Stimulated activated CD8-positive, alpha-beta memory T cell treated with anti-CD3 and anti-CD28 coated beads, Interleukin-7, amount 100 ng/mL, for 48 hours (primary cell): ENCODE measurements at regions not wholly inside any gene's neighbourhood (a gene's known extent, or its start where the extent isn't known, plus 50 kb on each side); places are given as distances from the start of the nearest gene placed in this dataset.
A peak's percentile ranks its signal among the peaks of the same experiment; 100 is the strongest.

ENCODE experiments used
- DNase-seq, 2 donors: peaks; one replicate each; pipeline ENCODE4 v3.0.0-alpha.2; 2020; ENCODE audit warnings: low read depth in 1 of 2; ENCODE audit errors: extremely low read depth in 1 of 2

DNA sequence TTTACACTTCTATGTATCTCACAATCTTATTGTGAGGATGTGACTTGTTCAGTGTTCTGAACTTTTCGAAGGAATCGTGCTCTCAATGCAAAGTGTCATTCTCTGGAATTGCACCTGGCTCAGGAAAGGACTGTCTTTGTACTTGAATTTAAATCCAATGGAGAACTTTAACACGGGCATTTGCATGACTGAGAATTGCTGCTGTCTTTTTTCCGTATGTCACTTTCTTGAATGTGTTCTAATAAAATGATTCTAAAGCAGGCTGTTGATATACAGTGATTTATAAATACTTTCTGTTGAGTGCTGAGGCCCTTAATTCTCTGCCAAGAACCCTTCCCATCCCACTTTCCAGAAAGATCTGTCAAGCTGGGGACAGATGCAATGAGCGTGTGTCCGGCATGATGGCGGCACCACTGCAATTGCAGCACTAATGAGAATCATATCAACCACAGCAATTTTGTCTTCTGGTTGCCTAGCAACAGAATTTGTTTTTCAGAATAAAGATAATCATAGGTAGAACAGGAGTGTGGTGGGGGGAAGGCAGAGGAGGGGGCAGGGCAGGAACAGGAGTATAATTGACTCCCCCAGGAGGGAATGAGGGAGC, 210.6 kb upstream of the UMPS start:
- no peak for DNase-seq

DNA sequence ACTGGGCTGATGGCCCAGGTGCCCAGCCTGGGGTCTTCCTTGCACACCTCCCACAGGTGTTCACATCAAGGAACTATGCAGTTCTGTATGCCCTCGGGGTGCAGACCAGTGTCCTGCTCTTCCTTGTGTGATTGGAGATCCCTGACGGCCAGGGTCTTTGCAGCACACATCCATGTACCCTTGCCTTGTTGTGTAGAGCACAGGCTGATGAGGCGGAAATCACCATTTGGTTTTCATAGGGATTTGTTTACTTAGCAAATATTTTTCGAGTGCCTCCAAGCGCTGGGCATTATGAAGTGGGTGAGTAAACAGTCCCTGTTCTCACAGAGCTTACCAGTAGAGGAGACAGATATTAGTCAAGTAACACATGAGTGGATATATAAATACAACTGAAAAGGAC, 209.3 kb upstream of the UMPS start:
- no peak for DNase-seq

DNA sequence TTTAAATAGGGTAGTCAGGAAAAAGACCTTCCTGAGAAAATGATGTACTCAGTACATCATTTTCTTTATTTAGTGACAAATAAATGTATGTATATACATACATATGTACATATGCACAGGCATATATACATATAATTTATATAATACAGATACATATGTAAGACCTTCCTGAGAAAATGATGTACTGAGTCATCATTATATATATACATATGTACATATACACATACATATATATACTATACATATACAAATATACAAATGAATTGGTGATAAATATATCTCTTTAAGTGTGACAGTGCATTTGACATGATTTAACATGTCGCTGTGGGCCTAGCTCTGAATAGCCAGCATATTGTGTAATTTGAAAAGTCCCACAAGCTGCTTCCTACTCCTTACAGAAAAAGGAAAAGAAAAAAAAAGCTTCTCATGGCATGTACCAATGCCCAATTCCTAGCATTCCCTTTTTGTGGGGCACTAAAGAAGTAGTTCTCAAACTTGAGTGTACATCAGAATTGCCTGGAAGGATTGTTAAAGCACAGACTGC, 208.1 kb upstream of the UMPS start:
- no peak for DNase-seq

DNA sequence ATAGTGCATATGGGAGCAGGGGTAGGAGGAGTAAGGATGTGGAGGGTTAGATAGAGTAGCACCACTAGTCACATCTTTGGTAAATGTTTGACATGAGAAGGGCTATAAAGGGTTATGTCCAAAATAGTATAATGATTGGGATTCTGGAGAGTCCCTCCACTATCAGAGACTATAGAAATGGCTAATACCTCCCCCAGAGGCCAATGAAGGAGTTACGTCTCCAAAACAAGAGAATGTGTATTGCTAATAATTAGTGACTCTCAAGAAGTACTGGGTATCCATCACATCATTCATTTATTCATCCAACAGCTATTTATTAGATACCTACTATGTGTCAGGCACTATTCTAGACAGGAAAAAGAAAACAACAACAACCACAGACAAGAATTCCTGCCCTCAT, 203.7 kb upstream of the UMPS start:
- DNase-seq: no peak

DNA sequence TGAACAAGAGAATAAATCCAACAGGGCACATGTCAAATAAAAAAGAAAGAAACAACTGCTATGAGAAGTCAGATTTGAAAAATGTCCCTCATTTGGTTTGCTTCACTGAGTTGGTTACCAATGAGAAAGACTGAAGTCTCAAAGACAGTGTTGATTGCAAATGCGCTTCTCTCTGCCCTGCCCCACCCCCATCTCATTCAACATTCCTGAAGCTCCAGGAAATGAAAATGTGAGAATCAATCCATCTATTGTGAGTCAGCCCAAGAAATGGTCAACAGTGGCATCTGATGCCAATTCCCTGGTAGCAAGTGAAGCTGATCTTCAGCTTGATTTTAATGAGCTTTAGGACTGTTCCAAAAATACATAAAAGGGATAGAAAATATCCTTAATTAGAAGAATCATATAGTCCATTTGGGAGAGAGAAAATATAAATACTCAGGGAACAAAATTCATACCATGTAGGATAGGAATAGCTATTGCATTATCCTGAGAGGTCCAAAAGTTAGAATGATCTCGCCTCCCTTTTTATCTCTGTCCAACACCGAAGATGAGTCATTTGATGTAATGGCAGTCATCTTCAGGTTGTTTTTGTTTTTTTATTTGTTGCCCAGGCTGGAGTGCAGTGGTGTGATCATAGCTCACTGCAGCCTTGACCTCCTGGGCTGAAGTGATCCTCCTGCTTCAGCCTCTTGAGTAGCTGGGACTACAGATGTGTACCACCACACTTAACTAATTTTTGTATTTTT, 200.3 kb upstream of the UMPS start:
- DNase-seq: no peak

DNA sequence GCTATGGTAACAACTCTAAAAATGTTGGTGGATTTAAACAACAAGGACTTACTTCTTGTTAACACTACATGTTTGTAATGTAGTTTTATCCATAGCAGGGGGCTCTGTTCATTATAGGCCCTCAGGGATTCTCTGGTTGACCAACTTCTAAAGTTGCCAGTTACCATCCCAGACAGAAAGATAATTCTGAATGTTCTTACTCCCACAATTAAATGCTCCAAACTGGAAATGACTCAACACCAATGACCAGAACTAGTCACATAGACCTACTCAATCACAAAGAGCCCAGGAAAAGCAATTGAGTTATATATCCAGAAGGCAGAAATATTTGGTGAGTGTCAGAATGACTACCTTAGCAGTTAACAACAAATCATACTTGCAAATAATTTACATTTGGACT, 199.3 kb upstream of the UMPS start:
- no peak for DNase-seq

DNA sequence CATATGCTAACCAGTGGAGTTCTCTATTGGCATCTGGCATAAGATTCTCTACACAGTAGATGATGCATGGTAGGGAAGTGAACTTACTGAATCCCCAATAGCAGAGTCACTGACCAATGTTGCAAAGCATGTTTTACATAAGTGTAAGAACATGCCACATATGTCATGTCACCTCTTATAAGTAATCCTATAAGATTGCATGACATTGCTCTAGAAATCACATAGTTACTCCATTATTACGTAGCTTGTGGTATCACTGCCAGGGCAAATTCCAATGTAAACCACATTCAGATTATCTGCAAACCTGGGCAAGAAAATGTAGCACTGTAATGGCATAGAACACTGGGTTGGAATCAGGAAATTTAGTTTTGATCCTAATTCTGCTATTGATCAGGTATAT, 198.2 kb upstream of the UMPS start:
- DNase-seq: no peak

DNA sequence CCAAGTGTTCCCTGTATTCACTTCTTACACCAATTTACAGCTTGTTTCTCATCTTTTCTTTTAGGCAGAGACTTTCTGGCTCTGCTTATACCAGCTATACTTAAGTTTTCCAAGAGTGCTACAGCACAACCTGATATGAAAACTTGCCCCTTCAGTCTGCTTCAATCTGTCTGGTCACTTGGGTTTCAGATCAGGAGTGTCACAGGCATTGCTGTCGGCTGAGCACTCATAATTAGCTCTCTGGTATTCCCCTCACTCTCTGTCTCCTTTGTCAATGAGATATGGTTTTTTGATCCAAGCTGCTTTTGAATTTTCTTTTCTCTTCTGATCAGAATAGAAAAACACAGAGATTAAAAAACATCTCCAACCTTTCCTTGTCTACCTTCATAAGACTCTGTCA, 194.9 kb upstream of the UMPS start:
- DNase-seq: no peak

DNA sequence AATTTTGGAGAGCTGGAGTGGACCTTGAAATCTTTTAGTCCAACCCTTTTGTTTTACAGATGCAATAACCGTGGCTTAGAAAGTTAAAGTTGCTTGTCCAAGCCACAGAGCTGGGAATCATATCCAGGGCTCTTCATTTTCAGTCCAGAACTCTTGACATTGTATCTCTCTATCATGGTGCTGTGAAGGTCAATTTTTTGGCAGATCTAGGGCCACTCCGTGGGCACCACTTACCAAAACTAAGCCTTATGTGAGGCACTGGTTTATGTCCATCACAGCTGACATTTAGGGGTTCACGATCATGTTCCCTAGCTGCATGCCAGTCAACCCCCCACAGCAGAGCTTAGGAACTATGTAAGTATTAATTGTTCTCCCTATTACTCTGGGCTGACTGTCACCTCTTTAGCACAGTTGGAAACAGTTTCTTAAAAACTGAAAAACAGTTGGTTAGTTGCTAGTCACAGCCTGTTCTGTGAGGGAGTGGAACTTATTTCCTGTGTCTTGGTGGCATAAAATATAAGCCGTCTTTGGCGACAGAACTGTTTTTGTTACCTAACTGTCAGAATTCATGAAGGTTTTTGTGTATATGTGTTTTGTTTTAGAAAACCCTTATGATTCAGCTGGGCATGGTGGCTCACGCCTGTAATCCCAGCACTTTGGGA, 189.6 kb upstream of the UMPS start:
- no peak for DNase-seq

DNA sequence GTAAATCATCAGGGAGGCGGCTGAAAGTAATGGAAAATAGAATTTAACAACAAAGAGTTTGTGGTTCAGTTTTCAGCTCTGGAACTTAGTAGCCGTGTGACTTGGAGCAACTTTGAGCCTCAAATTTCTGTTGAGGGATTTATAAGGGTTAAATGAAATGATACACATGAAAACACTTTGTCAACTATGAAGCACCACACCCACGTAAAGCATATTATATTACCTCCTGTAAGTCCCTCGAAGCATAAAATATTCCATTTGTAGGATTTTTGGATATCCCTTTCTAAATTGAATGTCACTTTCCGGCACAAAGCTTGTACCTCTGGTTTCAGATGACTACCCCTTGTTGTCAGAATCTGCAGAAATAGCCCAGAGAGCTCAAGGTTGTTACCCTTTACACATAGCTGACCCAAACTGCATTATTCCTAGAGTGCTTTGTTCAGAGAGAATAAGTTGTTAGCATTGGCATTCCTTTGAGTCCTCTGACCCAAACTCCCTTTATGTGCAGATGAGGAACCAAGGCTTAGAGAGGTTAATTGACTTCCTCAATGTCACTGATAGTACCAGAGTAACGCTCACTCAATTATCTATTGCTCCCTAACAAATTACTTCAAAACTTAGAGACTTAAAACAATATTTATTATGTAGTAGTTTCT, 187.9 kb upstream of the UMPS start:
- no peak for DNase-seq

DNA sequence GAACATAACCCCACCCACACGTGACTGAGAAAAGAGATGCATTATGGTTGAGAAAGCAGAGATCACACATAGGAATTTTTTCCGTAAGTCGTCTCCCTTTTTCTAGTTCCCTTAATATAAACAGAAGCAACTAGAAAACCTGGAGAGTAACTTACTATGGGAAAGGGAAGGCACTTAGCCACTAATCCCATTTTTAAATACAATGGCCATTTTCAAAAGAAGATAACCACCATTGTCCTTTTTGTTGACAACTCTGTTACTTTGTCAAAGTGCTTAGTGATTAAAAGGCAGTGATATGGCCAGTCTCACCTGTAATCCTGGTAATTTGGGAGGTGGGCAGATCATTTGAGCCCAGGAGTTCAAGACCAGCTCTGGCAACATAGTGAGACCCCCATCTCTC, 184.4 kb upstream of the UMPS start:
- DNase-seq: no peak

DNA sequence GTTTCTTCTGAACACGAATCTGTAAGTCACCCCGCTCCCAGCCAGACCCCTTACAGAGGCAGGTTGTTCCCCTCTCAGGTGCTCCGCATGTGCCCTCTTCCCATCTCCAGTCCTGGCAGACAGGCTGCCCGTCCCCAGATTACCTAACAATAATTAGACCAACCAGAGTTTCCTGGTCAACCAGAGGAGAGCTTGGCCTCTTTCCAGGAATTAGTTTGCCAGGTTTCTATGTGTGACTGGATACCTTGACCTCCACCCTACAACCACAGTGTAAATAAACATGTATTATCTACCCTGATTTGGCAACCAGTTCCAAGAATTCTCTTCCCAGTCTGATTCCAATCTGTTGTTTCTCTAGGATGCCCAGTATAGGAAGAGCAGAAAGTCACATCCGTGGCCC, 178.0 kb upstream of the UMPS start:
- DNase-seq: no peak

DNA sequence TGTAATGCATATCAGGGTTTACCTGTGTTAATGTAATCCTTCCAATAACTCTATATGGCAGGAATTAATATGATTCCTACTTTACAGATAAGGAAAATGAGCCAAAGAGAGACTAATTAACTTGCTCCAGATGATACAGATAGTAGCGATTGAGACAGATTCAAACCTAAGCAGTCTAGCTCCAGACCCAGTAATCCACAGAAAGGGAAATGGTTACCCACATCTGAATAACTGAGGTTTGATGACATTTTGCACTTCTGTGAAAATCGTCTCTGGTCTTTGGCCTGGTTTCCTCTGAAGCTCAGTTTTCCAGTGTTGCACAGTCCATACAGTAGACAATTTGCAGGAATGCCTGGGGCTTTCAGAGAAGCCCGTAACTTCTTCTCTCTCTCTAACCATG, 177.1 kb upstream of the UMPS start:
- no peak for DNase-seq

DNA sequence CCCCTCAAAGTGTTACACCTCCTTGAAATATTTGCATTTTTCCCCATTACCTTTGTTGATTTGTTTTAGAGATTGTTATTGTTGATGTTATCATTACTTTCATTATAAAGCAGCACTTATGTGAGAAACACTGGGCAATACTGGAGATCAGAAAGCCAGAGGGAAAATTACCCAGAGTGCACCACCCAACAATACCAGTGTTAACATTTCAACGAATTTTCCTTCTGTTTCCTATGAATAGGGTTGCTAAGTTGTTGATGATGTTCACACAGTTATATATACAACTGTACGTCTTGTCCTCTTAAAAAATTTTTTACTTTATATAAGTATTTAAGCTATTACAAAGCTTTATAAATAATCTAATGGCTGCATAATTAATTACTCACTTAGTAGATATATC, 173.6 kb upstream of the UMPS start:
- DNase-seq: no peak

DNA sequence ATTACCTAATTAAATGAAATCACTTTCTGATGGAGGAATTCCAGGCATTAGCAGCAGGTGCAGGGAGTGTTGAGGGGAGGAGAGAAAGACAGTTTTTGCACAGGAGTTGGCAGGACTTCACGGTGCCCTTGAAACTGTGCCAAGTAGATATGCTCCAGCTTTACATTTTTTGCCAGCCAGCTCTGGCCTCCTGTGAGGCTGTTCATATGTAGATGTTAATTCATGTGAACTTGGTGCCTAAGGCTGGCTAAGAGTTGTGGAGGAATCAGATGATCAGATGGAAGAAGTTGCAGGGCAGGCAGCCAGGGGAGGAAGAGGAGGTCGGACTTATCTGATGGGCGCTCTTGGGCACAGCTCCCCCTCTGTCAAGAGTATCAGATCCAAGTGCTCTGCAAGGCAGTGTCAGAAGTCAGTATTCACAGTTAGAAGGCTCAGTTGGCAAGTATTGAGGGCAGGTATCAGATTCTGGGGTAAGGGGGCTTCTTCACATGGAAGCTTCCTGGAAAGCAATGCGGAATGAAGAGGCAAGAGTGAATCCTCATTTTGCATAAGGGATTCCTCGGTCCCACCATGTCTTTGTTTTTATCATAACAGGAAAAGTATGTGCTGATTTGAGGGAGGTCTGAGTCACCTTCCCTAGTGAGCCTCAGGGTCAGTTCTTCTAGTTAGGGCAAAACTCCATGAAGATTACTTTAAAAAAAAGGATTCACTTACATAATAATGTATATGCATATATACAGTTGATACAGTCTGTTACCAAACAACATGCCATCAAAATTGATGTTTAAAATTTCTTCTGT, 172.6 kb upstream of the UMPS start:
- DNase-seq: no peak

DNA sequence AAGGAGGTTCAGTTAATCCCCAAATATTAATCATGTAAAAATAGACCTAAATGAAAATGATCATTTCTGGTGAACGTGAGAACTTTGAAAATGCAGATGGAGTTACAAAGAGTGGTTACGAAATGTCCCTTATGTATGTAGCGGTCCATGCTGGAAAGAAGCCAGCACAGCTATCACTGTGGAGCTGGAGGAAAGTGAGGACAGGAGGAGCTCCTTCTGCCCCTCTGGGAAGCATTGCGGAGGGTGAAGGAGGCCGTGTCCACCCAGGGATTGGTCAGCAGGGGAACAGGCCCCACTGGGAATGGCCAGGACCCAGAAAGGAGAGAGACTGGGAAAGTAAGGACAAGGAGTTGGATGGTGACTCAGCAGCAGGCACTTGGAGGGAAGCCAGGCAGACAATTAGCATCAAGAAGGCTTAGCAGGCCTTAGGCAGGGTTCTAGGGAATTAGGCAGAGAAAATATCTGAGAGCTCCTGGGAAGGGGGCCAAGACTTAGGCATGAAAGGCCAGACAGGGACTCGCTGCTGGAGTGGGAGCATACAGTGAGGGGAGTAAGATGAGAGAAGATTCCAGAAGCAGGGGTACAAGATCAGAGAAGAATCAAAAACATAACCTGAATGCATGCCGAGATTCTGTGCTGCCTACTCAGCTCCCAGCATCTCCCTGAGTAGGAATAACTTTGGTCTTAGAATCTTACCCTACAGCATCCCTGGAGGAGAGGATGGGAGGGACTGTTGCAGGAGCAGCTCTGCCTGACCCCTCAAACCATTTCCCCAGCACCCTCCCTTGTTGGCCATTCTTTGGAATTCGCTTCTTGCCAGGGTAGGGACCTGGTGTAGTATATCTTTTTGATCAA, 171.0 kb upstream of the UMPS start:
- DNase-seq: no peak

DNA sequence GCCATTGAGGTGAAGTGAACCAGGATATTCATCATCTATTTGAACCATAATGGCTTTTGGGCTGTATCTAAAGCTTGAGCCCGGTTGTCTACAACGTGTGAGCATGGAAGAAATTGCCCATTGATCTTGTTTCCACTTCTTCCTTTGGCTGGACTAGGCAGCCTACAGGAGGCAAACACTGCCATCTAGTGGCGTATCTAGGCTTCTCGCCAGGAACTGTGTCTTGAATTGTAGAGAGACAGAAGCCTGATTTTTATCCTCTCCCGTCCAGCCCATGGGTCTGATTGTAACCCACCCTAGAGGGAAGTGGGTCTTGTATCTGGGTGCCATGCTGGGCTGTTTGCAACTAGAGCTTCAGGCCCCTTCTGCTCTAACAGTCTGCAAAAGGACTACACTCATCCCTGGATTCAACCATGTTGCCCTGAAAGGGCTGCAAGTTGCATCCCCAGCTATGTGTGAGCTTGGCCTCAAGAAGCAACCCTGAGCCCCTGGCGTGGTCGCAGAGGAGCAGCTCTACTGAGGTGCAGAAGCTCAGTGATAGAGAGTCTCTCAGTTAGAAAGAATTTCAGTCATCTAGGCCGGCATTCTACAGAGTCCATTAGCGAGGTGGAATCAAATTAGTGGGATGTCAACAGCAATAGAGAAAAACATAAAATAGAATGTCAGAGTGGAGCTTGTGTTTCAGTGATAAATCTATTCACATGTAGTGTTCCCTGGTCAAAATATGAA, 170.2 kb upstream of the UMPS start:
- DNase-seq: peak; percentile 10 to 41

DNA sequence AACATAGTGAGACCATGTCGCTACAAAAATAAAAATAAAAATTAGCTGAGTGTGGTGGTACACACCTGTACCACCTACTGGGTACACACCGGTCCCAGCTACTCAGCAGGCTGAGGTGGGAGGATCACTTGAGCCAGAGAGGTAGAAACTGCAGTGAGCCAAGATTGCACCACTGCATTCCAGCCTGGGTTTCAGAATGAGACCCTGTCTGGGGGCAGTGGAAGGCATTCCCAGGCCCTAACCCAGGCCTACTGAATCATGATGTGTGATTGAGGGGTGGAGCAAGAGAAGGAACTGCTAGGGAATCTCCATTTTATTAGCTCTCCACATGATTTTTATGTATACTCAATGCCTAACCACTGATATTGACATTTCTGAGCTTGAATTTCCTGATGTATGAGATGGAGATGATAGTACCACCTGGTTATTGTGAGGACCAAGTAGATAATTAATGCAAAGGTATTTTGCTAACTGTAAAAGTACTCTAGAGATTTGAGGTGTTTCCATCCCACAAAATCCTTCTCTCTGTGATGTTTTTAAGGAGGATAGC, 169.5 kb upstream of the UMPS start:
- DNase-seq: no peak

DNA sequence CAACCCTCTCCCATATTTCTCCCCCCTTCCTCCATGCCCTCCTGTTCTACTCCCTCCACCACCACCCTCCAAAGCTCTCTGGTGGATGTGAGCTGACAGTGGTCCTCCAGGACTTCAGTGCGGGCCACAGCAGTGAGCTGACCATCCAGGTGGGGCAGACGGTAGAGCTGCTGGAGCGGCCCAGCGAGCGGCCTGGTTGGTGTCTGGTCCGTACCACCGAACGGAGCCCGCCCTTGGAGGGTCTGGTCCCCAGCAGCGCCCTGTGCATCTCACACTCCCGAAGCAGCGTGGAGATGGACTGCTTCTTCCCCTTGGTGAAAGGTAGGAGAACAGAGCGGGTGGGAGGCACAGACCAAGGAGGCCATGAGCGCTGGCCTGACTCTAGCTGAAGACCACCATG, 167.5 kb upstream of the UMPS start:
- no peak for DNase-seq
